IPS-18a (cell line): ENCODE measurements at regions not wholly inside any gene's neighbourhood (a gene's known extent, or its start where the extent isn't known, plus 50 kb on each side); places are given as distances from the start of the nearest gene placed in this dataset.
"Not testable (repeated sequence)": the region's sequence is repeated elsewhere in the genome, so short reads cannot be mapped to it uniquely, and the experiment has no call there.

Experiments
- H3K27ac ChIP-seq: one replicate; pipeline ENCODE4 v1.5.1; 2013; ENCODE audit warnings: low read length
- H3K27me3 ChIP-seq: one replicate; pipeline ENCODE4 v1.6.1; 2013; ENCODE audit warnings: mild to moderate bottlenecking, low read length; ENCODE audit not compliant: control insufficient read depth, insufficient read depth
- H3K36me3 ChIP-seq: one replicate; pipeline ENCODE4 v1.6.1; 2013; ENCODE audit warnings: low read depth, low read length; ENCODE audit not compliant: control insufficient read depth
- H3K4me1 ChIP-seq: one replicate; pipeline ENCODE4 v1.6.1; 2013; ENCODE audit warnings: low read depth, low read length; ENCODE audit not compliant: control insufficient read depth
- H3K4me3 ChIP-seq: one replicate; pipeline ENCODE4 v1.5.1; 2013; ENCODE audit warnings: low read length
- H3K9ac ChIP-seq: one replicate; pipeline ENCODE4 v1.6.1; 2013; ENCODE audit warnings: mild to moderate bottlenecking, low read length, moderate library complexity
- H3K9me3 ChIP-seq: one replicate; pipeline ENCODE4 v1.6.1; 2013; ENCODE audit warnings: low read depth, low read length; ENCODE audit not compliant: control insufficient read depth

GRCh38 chr12:105600911-105601545, 270.5 kb downstream of the C12orf75 start:
- Histone ChIP-seq H3K4me1 (peaks cover 7% of the 10 kb centered on the region), H3K9ac (no peak overlapping the region), H3K27ac (no peak overlapping the region), H3K9me3 (no peaks in the 10 kb centered on the region), H3K27me3 (no peaks in the 10 kb centered on the region), H3K4me3 (no peak overlapping the region), H3K36me3 (no peaks in the 10 kb centered on the region)

DNA sequence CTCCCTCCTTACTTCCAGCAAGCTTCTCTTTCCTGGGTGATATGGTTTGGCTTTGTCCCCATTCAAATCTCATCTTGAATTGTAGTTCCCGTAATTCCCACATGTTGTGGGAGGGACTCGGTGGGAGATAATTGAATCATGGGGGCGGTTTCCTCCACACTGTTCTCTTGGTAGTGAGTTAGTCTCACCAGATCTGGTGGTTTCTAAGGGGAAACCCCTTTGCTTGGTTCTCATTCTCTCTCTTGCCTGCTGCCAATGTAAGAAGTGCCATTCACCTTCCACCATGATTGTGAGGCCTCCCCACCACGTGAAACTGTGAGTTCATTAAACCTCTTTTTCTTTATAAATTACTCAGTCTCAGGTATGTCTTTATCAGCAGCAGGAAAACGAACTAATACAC, 271.8 kb downstream of the C12orf75 start:
- not testable (repeated sequence) for H3K27ac ChIP-seq, H3K27me3 ChIP-seq, H3K9ac ChIP-seq, H3K9me3 ChIP-seq, H3K4me3 ChIP-seq, H3K4me1 ChIP-seq, H3K36me3 ChIP-seq

GRCh38 chr12:105604281-105604680, 273.8 kb downstream of the C12orf75 start:
- not testable (repeated sequence) for H3K9ac ChIP-seq

GRCh38 chr12:105606613-105607012, 276.1 kb downstream of the C12orf75 start:
- not testable (repeated sequence) for H3K9ac ChIP-seq, H3K4me1 ChIP-seq, H3K4me3 ChIP-seq, H3K27me3 ChIP-seq, H3K9me3 ChIP-seq, H3K36me3 ChIP-seq, H3K27ac ChIP-seq

More at GRCh38 chr12:105604281-105604680, 273.8 kb downstream of the C12orf75 start:
- H3K27me3 ChIP-seq, H3K4me1 ChIP-seq, H3K27ac ChIP-seq, H3K4me3 ChIP-seq, H3K36me3 ChIP-seq, H3K9me3 ChIP-seq: not testable (repeated sequence)

DNA sequence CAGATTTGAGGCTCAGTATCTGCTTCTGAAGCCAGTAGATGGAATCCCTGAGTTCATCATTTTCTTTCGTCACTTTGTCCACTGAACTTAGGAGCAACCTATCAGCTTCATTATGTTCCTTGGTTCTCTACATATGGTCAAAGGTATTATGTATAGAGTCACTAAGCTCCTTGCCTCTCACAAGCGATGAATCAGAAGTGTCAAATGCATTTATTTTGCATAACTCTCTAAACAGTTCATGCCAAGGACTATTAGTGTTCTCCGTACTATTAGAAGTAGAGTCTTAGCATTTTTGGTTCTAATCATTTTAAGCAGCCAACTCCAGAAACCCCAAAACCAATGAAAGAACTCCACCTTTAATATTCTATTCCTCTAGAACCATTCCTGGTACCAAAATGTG, 278.5 kb downstream of the C12orf75 start:
- H3K36me3 ChIP-seq, H3K4me1 ChIP-seq, H3K27ac ChIP-seq, H3K27me3 ChIP-seq, H3K9me3 ChIP-seq, H3K9ac ChIP-seq, H3K4me3 ChIP-seq: not testable (repeated sequence)

DNA sequence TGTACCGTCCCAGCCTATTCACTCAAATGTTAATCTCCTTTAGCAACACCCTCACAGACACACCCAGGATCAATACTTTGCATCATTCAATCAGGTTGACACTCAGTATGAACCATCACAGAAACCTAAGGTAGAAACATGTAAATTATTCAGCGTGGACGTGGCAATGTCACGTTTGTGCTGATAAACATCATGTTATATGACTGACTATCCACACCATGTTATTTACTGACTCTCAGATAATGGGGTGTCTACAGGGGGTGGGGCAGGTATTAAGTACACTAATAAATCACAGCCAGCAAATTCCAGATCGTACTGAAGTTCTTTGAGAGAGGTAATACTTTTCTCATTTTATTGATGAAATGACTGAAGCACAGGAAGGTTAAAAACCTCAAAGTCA, 280.0 kb downstream of the C12orf75 start:
- Histone ChIP-seq H3K27me3 (no peaks in the 10 kb centered on the region), H3K9me3 (no peaks in the 10 kb centered on the region), H3K27ac (no peak overlapping the region), H3K36me3 (no peaks in the 10 kb centered on the region), H3K9ac (no peak overlapping the region), H3K4me1 (no peaks in the 10 kb centered on the region), H3K4me3 (no peak overlapping the region)

DNA sequence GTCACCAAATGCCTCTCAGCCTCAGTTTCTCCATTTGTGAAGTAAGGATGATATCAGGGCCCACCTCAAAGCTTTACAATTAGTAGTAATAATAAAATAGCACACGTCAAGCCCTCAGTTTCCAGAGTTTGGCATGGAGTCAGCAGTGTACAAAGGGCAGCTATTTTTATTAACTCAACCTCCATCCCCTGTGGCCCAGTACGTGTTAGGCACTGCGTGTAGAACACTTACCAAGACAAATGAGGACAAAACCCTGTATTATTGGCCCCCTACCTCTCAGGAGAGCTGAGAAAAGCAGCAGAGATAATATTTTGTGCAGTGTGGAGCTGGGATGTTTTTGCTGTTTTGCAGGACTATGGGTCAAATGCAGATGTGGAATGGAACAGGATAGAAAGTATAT, 280.8 kb downstream of the C12orf75 start:
- no peaks in the 10 kb centered on the region for H3K9me3 ChIP-seq
- no peaks in the 10 kb centered on the region for H3K27me3 ChIP-seq
- no peak overlapping the region for H3K4me3 ChIP-seq
- no peaks in the 10 kb centered on the region for H3K36me3 ChIP-seq
- peaks cover 5% of the 10 kb centered on the region for H3K4me1 ChIP-seq
- no peak overlapping the region for H3K27ac ChIP-seq
- H3K9ac ChIP-seq = no peak overlapping the region

DNA sequence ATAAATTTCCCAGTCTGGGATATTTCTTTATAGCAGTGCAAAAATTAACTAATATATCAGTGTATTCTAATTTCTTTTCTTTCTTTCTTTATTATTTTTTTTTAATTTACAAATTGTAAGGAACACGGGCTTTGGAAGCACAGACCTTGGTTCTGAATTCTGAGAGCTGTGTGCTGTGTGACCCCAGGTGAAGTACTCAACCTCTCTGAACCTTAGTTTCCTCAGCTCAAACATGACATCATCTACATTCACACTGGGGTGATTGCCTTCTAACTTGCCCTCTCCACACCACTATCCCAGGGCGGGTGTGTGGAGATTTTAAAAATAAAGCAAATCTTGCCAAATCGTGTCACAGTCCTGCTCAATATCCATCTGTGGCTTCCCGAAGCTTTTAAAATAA, 282.8 kb downstream of the C12orf75 start:
- Histone ChIP-seq H3K27me3 (no peaks in the 10 kb centered on the region), H3K27ac (no peak overlapping the region), H3K4me3 (no peak overlapping the region), H3K9me3 (no peaks in the 10 kb centered on the region), H3K36me3 (no peaks in the 10 kb centered on the region), H3K4me1 (peaks cover 8% of the 10 kb centered on the region), H3K9ac (no peak overlapping the region)

GRCh38 chr12:105613887-105614286, 283.4 kb downstream of the C12orf75 start:
- Histone ChIP-seq H3K36me3 (no peaks in the 10 kb centered on the region), H3K27ac (no peak overlapping the region), H3K9me3 (no peaks in the 10 kb centered on the region), H3K4me3 (no peak overlapping the region), H3K9ac (no peak overlapping the region), H3K27me3 (no peaks in the 10 kb centered on the region), H3K4me1 (peaks cover 8% of the 10 kb centered on the region)

GRCh38 chr12:105616971-105617540, 286.6 kb downstream of the C12orf75 start:
- Histone ChIP-seq H3K9me3 (no peaks in the 10 kb centered on the region), H3K27ac (no peak overlapping the region), H3K4me1 (peaks cover 8% of the 10 kb centered on the region), H3K9ac (no peak overlapping the region), H3K36me3 (no peaks in the 10 kb centered on the region), H3K27me3 (no peaks in the 10 kb centered on the region), H3K4me3 (no peak overlapping the region)

DNA sequence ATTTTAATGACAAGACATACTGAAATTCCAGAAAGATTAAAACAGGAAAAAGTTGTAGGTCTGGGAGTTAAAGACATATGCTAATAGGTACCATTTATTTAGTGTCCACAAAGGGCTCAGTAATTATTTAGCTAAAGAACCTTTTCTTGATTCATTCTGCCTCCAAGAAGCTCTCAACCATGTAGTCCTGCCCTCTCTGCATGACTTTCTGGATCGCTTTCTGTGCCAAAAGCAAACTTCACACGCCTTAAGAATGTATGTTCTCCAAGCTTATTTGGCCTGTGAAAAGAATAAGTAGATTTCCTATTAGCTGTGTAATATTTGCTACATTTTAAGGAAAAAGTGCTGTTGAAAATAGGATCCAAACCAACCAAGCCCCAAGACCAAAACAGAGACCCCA, 291.7 kb downstream of the C12orf75 start:
- H3K9ac ChIP-seq = no peak overlapping the region
- H3K36me3 ChIP-seq = no peaks in the 10 kb centered on the region
- no peak overlapping the region for H3K4me3 ChIP-seq
- H3K27me3 ChIP-seq = no peaks in the 10 kb centered on the region
- no peaks in the 10 kb centered on the region for H3K4me1 ChIP-seq
- no peak overlapping the region for H3K27ac ChIP-seq
- H3K9me3 ChIP-seq = no peaks in the 10 kb centered on the region
